ENCODE measurements at regions not wholly inside any gene's neighbourhood (a gene's known extent, or its start where the extent isn't known, plus 50 kb on each side); places are given as distances from the start of the nearest gene placed in this dataset.

DNA sequence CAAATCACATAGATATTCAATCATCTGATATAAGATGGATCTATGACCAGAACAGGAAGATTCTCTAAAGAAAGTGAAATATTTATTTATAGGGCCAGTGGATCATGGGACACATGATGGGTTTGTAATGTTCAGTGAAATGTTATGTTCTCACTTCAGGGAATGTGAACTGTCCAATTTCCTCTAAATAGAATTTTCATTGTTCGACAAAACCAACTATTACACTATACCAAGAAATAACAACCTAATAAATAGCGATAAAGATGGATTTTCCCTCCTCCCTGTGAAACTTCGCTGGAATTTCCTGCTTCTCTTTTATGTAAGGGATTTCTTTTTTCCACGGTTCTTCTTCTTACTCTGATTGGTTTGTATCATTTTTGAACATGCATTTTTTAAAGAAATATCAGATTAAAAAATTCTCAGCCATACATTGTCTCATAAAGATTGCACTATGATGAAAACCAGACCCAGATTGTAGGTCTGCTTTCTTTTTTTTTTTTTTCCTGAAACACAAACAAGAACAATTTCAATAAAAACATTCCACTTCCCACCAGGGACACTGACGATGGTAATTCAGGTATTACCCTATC, 139.8 kb upstream of the ZEB1 start:
- TF ChIP-seq, protein P1, sequence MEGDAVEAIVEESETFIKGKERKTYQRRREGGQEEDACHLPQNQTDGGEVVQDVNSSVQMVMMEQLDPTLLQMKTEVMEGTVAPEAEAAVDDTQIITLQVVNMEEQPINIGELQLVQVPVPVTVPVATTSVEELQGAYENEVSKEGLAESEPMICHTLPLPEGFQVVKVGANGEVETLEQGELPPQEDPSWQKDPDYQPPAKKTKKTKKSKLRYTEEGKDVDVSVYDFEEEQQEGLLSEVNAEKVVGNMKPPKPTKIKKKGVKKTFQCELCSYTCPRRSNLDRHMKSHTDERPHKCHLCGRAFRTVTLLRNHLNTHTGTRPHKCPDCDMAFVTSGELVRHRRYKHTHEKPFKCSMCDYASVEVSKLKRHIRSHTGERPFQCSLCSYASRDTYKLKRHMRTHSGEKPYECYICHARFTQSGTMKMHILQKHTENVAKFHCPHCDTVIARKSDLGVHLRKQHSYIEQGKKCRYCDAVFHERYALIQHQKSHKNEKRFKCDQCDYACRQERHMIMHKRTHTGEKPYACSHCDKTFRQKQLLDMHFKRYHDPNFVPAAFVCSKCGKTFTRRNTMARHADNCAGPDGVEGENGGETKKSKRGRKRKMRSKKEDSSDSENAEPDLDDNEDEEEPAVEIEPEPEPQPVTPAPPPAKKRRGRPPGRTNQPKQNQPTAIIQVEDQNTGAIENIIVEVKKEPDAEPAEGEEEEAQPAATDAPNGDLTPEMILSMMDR (IDR thresholded peaks at IDR 0.05): no peak

DNA sequence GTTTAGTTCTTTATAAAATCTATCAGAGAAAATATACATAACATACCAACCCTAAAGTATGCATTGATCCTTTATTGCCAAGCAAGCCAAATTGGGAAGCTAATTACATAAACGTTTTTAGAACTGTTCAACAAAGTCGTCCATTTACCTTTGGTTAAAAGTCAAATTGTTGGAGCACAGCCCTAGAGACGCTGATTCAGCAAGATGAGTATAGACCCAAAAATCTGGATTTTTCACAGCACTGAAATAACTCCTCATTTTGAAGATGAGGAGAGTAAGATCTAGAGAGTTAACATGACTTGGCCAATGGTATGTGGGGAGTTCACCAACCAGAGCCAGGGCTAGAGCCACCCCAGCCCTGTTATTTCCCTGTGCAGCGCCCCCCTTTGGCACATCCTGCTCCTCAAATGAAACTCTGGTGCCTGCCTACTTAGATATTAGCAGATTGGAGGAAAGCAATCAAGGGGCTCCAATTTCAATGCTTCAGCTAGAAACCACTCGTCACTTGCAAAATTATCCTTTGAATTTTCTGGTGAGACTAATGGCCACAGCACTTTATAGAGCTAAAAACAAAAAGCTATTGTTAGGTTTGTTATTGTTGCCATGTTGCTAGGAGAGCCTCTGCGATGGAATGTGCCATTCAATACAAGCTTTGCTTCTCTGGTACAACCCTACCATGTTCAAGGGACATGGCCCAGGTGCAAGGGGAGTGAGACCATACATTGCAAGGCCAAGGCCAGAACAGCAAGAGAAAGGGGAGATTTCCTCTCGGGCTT, 132.6 kb upstream of the ZEB1 start:
- TF ChIP-seq, protein P1 (IDR thresholded peaks at IDR 0.05): no peak

DNA sequence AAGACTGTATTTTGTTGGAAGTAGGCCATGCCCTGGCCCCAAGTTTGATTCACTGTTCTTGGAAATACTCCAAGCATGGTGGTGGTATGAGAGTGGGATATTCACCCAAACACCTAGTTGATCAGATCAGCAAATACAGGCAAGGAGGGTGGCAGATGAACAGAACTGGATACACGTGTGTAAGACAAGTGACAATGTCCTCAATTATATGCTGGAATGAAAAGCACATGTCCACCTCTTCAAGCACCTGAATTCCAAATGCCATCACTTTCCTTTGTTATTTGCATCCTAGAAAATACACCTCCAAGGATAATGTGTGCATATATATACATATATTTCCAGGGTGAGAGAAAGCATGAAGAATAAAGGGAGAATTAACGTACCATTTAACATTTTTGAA, 131.8 kb upstream of the ZEB1 start:
- TF ChIP-seq, protein P1 (IDR thresholded peaks at IDR 0.05): no peak

DNA sequence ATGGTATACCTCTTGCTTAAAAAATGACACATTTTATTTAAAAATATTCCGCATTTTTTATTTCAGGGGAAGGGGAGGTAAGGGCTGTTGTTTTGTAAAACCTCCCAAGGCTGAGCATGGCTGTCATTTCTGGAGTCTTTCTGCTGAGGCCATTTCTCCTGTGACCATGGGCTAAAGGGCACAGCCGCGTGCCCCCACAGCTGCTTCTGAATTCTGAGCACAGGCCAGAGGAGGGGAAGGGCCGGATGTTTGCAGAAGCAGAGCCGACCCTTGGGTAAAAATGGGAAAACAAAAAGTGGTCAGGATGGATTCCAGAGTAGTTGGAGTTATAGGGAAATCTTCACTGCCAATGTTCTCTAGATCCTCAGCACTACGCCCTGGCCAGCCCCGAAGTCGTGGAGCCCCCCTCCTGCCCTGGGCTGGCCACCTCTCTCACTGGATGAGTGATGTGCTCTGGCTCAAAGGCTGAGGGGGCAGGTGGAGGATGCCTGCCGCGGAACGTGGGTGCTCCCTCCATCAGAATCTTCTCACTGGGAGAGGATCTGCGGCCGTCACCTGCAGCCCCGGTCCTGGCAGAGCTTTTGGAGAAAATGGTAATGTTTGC, 131.3 kb upstream of the ZEB1 start:
- TF ChIP-seq, protein P1 (IDR thresholded peaks at IDR 0.05): no peak

DNA sequence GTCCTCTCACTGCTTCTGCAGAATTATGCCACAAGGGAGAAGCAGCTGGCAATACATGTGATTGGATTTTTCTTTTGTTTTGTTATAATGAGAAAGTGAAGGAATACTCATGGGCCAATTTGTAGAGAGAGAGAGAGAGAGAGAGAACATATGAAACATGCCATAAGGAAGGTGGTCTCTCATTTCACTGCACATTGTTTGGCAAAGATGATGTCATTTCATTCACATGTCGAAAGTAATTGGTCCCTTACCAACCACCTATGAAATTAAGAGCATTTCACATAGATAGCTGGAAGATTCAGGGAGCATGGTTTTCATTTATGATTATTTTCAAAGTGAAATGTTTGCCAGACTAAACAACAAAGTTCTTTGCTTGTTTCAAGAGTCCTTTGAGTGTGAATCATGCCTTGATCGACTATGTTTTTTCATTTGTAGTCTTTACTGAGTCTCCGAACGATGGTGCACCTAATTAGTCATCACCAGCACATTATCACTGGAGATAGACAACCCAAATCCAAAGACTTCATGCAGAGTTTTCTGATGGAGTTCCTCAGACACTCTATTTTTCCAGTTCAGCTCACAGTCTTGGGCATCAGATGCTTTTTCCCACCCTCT, 130.1 kb upstream of the ZEB1 start:
- TF ChIP-seq, protein P1 (IDR thresholded peaks at IDR 0.05): no peak

DNA sequence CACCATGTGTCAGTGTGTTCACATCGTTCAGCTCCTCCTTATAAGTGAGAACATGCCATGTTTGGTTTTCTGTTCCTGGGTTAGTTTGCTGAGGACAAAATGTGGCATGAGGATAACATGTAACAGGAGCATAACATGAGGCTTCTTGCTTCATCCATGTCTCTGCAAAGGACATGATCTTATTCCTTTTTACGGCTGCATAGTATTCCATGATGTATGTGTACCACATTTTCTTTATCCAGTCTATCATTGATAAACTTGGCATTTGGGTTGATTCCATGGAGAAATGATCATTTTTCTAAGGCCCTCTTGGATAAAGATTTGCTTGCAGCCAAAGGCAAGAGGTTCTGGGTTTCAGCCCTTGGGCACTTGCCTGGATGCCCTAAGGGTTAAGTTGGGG, 128.5 kb upstream of the ZEB1 start:
- TF ChIP-seq, protein P1 (IDR thresholded peaks at IDR 0.05): no peak

DNA sequence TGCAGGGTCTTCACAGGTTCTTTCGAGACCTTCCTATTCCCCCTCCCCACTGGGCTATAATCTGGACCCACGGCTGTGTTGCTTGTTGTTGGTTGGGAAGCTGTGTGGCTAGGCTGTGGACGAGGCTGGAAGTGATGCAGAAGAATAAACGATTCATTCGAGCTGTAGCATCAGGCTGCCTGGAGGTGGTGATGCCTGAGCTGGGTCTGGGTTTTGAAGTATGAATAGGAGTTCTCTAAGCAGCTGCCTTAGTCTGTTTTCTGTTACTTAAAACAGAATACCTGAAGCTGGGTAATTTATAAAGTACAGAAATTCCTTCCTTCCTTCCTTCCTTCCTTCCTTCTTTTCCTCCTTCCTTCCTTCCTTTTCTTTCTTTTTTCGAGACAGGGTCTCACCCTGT, 126.5 kb upstream of the ZEB1 start:
- TF ChIP-seq, protein P1 (IDR thresholded peaks at IDR 0.05): no peak

Measured in LNCAP (cell line).